GM18502 (cell line): ENCODE measurements at regions not wholly inside any gene's neighbourhood (a gene's known extent, or its start where the extent isn't known, plus 50 kb on each side); places are given as distances from the start of the nearest gene placed in this dataset.
"Not testable (repeated sequence)": the region's sequence is repeated elsewhere in the genome, so short reads cannot be mapped to it uniquely, and the experiment has no call there.

Experiments used
- ATAC-seq: cut with Tn5 transposase; IDR thresholded peaks from one replicate; pipeline ENCODE4 v1.9.1; 2021; ENCODE audit warnings: mild to moderate bottlenecking; ENCODE audit not compliant: unreplicated experiment, poor library complexity

- no peak for ATAC-seq
These were observed 459.8 kb upstream of the FGF16 start for GRCh38 chrX:76987381-76987780.

DNA sequence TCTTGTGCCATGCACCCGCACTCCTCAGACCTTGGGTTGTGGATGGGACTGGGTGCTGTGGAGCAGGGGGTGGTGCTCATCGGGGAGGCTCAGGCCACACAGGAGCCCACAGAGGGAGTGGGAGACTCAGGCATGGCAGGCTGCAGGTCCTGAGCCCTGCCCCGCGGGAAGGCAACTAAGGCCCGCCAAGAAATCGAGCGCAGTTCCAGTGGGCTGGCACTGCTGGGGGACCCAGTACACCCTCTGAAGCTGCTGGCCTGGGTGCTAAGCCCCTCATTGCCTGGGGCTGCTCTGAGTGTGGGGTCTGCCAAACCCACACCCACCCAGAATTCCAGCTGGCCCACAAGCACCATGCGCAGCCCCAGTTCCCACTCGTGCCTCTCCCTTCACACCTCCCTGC, 450.5 kb upstream of the FGF16 start:
- ATAC-seq: no peak

DNA sequence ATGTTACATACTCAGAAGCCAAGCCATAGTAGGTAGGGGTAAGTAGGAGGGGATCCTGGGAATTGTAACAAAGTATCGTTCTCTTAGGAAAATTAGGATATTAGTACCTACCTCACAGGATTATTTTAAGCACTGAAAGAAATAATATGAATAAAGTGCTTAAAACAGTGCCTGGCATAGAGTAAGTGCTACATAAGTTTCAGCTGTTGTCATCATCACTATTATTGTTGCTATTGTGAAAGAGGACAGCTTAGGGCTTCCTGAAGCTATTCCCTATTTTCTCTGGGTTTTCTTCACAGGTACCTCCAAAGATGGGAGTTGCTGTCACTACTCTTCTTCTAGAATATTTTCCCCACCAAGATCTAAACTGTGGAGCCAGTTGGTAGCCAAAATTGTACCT, 443.7 kb upstream of the FGF16 start:
- no peak for ATAC-seq

GRCh38 chrX:77003956-77004355, 443.2 kb upstream of the FGF16 start:
- ATAC-seq: no peak

GRCh38 chrX:77009691-77010090, 437.5 kb upstream of the FGF16 start:
- no peak for ATAC-seq

DNA sequence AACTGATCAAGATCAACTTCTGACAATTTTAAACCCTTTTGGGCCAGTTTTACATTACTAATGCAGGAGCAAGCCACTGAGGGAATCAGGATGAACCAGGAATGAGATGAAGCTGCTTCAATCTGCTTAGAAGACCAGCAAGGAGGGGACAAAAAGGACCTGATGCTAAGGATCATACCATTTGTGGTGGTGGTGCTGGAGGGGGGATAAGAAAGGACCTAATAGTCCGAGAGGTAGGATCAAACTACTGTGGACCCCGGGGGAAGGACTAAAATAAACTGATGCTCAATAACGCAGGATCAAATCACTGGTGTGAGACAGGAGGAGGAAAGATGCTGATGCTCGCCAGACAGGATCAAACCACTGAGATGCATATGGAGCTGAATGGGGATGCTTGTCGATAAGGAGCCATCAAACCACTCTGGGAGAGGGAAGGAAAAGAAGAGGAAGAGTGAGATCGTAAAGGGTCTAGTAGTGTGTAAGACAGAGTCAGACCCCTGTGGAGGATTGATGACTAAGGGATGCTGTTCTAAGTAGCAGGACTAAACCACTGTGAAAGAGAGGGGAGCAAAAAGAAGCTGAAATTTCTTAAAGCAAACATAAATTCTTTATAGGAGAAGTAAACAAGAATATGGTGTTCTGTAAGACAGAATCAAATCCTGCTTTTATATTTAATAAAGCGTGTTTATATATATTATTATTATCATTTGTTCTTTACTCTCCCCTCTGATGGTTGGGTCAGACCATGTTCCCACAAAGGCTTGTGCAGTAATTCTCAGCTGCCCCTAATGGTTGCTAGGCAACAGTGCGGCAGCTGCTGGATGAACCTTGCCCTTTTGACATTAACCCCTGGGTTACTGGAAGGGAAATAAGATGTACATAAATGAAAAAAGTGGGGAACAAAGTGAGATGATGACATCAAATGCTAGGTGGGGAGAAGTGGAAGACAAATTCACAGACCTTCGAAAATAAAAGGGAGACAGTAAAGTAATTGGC, 432.5 kb upstream of the FGF16 start:
- no peak for ATAC-seq

GRCh38 chrX:77017093-77017492, 430.1 kb upstream of the FGF16 start:
- no peak for ATAC-seq

DNA sequence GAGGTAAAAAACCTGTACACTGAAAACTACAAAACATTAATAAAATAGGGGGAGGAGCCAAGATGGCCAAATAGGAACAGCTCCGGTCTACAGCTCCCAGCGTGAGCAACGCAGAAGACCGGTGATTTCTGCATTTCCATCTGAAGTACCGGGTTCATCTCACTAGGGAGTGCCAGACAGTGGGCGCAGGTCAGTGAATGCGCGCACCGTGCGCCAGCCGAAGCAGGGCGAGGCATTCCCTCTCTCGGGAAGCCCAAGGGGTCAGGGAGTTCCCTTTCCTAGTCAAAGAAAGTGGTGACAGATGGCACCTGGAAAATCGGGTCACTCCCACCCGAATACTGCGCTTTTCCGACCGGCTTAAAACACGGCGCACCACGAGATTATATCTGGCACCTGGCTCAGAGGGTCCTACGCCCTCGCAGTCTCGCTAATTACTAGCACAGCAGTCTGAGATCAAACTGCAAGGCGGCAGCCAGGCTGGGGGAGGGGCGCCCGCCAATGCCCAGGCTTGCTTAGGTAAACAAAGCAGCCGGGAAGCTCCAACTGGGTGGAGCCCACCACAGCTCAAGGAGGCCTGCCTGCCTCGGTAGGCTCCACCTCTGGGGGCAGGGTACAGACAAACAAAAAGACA, 400.9 kb upstream of the FGF16 start:
- not testable (repeated sequence) for ATAC-seq

DNA sequence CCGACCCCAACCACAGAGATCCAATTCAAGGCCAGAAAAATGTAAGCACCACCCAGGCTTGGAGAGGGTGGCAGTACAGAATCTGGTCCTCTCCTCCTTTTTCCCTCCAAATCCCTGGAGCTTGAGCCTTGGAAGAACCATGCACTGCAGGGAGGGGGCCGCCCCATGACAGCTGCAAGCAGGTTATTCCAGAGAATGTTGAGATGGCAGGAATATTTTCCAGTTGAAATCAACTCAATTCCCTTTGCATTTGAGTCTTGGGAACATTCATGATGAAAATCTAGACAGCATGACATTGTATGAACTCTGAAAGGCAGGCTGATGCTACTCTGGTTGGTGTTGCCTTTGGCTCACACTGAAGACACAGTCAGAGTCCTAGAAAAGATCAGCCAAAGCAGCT, 386.6 kb upstream of the FGF16 start:
- ATAC-seq: no peak

- ATAC-seq: no peak
These were observed 386.2 kb upstream of the FGF16 start for GRCh38 chrX:77061022-77061421.

DNA sequence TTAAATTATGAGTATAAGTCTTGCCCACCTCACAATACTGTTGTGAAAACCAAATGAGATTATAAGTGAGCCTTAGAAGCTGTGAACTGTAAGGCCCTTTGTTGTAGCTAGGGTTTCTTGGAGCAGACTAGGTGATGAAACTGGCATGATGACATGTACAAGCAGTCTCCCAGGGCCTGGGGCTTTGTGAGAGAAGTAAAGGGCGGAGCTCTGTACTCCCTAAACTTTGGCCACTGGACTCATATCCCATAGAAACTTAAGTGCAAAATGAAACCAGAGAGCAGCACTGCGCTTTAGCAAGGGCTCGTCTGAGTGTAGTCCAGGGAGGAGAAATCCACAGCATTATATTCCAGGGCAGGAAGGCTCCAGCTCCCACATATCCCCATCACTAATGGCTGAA, 385.6 kb upstream of the FGF16 start:
- ATAC-seq: no peak

- no peak for ATAC-seq
These were observed 381.3 kb upstream of the FGF16 start for GRCh38 chrX:77065896-77066295.

- no peak for ATAC-seq
These were observed 376.8 kb upstream of the FGF16 start for GRCh38 chrX:77070202-77070918.

- no peak for ATAC-seq
These were observed 370.3 kb upstream of the FGF16 start for GRCh38 chrX:77076896-77077295.

- ATAC-seq: not testable (repeated sequence)
These were observed 366.0 kb upstream of the FGF16 start for GRCh38 chrX:77081237-77081636.

DNA sequence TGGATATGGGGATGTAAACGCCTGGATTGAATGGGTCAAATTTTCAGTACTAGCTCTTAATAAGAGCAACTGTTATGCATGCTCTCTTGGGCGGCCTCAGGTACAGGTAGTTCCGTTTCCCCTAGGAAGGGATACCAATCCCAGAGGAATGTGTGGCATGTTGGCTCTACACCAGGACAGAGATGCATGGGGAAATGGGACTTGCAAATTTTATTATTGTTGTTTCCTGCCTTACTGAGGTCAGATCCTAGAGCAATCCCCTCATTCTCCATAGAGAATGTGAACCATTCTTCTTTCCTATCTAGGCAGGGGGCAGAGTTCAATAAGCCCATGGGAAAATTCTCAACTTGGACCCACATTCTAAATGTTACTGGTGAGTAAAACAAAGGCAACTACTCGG, 361.8 kb upstream of the FGF16 start:
- no peak for ATAC-seq

- no peak for ATAC-seq
These were observed 359.5 kb upstream of the FGF16 start for GRCh38 chrX:77087529-77088169.

GRCh38 chrX:77088233-77088632, 359.0 kb upstream of the FGF16 start:
- ATAC-seq: no peak

GRCh38 chrX:77114501-77114900, 332.7 kb upstream of the FGF16 start:
- no peak for ATAC-seq

DNA sequence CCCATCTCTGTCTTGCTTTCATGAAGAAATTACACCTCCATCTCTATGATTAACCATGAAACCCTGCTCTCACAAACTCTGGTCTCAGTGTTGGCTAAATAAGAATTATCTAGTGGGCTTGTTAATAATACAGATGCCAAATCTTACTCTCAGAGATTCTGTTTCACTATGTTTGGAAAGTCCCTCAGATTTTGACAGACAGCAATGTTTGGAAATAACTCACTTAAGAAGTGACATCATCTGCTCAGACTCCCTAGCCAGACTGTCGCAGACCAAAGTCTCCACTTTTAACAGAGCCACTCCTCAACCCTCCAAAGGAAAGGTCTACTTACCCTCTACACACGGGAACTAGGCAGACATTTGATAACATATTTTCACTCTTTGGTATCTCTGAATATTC, 328.5 kb upstream of the FGF16 start:
- ATAC-seq: no peak

- ATAC-seq: no peak
These were observed 327.5 kb upstream of the FGF16 start for GRCh38 chrX:77119706-77120105.
